IMR-90 (cell line): ENCODE measurements at regions not wholly inside any gene's neighbourhood (a gene's known extent, or its start where the extent isn't known, plus 50 kb on each side); places are given as distances from the start of the nearest gene placed in this dataset.

Source experiments
- ATAC-seq: fragments of 200-7000 bp; cut with Tn5 transposase; 2 replicates; pipeline ENCODE4 v1.9.1; 2020; ENCODE audit warnings: low read depth, mild to moderate bottlenecking, moderate library complexity
- BruUV-seq: library from RNA; stranded (reverse); fragments of 400-500 nt; replicated peaks from 2 replicates; lab custom pipeline; 2021; lab: Mats Ljungman, UMichigan
- CTCF ChIA-PET: fragments of 300-600 bp; formaldehyde crosslinking; extraction: SDS; loops from one replicate; lab custom pipeline; 2021; ENCODE audit warnings: antibody characterized with exemption; lab: Yijun Ruan, JAX
- POLR2A ChIA-PET: fragments of 300-600 bp; sonication (Branson Sonifier 250); formaldehyde crosslinking; loops from one replicate; lab custom pipeline; 2022; ENCODE audit warnings: antibody characterized with exemption; ENCODE audit not compliant: unreplicated experiment; lab: Charles Lee
- DNase-seq: peaks from one replicate; pipeline ENCODE4 v3.0.0; 2013
- H2AFZ ChIP-seq: replicated peaks from 2 replicates; pipeline ENCODE3; 2013; ENCODE audit warnings: low read length, mild to moderate bottlenecking; ENCODE audit not compliant: poor library complexity
- H2AK5ac ChIP-seq: 2 replicates; pipeline ENCODE4 v1.6.1; 2013; ENCODE audit warnings: low read depth, low read length, inconsistent platforms
- H2AK9ac ChIP-seq: replicated peaks from 2 replicates; pipeline ENCODE3; 2013; ENCODE audit warnings: mild to moderate bottlenecking, low read depth, low read length, moderate library complexity; ENCODE audit not compliant: poor library complexity
- H2BK120ac ChIP-seq: 2 replicates; pipeline ENCODE4 v1.6.1; 2013; ENCODE audit warnings: low read depth, low read length, inconsistent platforms
- H2BK15ac ChIP-seq: 3 replicates; pipeline ENCODE4 v1.6.1; 2013; ENCODE audit warnings: low read depth, low read length, inconsistent platforms
- H2BK20ac ChIP-seq: 2 replicates; pipeline ENCODE4 v1.6.1; 2013; ENCODE audit warnings: low read depth, mild to moderate bottlenecking, inconsistent platforms, low read length, moderate library complexity
- H2BK5ac ChIP-seq: 2 replicates; pipeline ENCODE4 v1.6.1; 2013; ENCODE audit warnings: mild to moderate bottlenecking, low read depth, low read length, inconsistent platforms; ENCODE audit not compliant: poor library complexity, severe bottlenecking
- H3K14ac ChIP-seq: replicated peaks from 2 replicates; pipeline ENCODE4 v1.6.1; 2013; ENCODE audit warnings: low read depth, low read length, inconsistent platforms
- H3K18ac ChIP-seq: 2 replicates; pipeline ENCODE4 v1.6.1; 2013; ENCODE audit warnings: low read depth, low read length, control low read depth
- H3K23ac ChIP-seq: 2 replicates; pipeline ENCODE4 v1.6.1; 2013; ENCODE audit warnings: low read depth, low read length, inconsistent platforms
- H3K27ac ChIP-seq: 2 replicates; pipeline ENCODE4 v1.5.1; 2013; ENCODE audit warnings: mild to moderate bottlenecking, control low read depth, low read length; ENCODE audit not compliant: insufficient read depth
- H3K27me3 ChIP-seq: 2 replicates; pipeline ENCODE4 v1.6.1; 2013; ENCODE audit warnings: low read length; ENCODE audit not compliant: control insufficient read depth, insufficient read depth
- H3K36me3 ChIP-seq: 2 replicates; pipeline ENCODE4 v1.6.1; 2013; ENCODE audit warnings: low read length, mixed read lengths; ENCODE audit not compliant: control insufficient read depth, insufficient read depth
- H3K4ac ChIP-seq: 2 replicates; pipeline ENCODE4 v1.6.1; 2013; ENCODE audit warnings: low read depth, low read length, inconsistent platforms
- H3K4me1 ChIP-seq: 2 replicates; pipeline ENCODE4 v1.6.1; 2013; ENCODE audit warnings: low read length, mixed read lengths; ENCODE audit not compliant: control insufficient read depth, insufficient read depth
- H3K4me2 ChIP-seq: 2 replicates; pipeline ENCODE4 v1.6.1; 2013; ENCODE audit warnings: low read depth, mild to moderate bottlenecking, control low read depth, low read length, moderate library complexity
- H3K4me3 ChIP-seq: 2 replicates; pipeline ENCODE4 v1.5.1; 2013; ENCODE audit warnings: low read depth, mild to moderate bottlenecking, control low read depth, low read length, moderate library complexity; ENCODE audit not compliant: insufficient read depth
- H3K56ac ChIP-seq: 2 replicates; pipeline ENCODE4 v1.6.1; 2013; ENCODE audit warnings: low read length, inconsistent platforms; ENCODE audit not compliant: insufficient read depth; ENCODE audit errors: extremely low read depth
- H3K79me1 ChIP-seq, 2 experiments: 2 replicates each; pipeline ENCODE4 v1.6.1; 2013; ENCODE audit warnings: low read length in 2 of 2, inconsistent platforms in 1 of 2, low read depth in 1 of 2
- H3K9ac ChIP-seq: 2 replicates; pipeline ENCODE4 v1.6.1; 2013; ENCODE audit warnings: low read depth, low read length, control low read depth
- H3K9me1 ChIP-seq: 2 replicates; pipeline ENCODE4 v1.6.1; 2013; ENCODE audit warnings: low read length, inconsistent platforms; ENCODE audit not compliant: insufficient read depth
- H3K9me3 ChIP-seq: 2 replicates; pipeline ENCODE4 v1.6.1; 2013; ENCODE audit warnings: low read length; ENCODE audit not compliant: control insufficient read depth, insufficient read depth
- H4K20me1 ChIP-seq: 2 replicates; pipeline ENCODE4 v1.6.1; 2013; ENCODE audit warnings: low read length, inconsistent platforms; ENCODE audit not compliant: insufficient read depth
- H4K5ac ChIP-seq: 2 replicates; pipeline ENCODE4 v1.6.1; 2013; ENCODE audit warnings: mild to moderate bottlenecking, low read depth, low read length, control low read depth
- H4K8ac ChIP-seq, 2 experiments: 2 replicates each; pipeline ENCODE4 v1.6.1; 2013; ENCODE audit warnings: low read depth in 2 of 2, low read length in 2 of 2, control low read depth in 1 of 2, inconsistent platforms in 1 of 2
- H4K91ac ChIP-seq: 2 replicates; pipeline ENCODE4 v1.6.1; 2013; ENCODE audit warnings: low read depth, low read length, inconsistent platforms; ENCODE audit not compliant: insufficient read depth
- BHLHE40 ChIP-seq: fragments of 150-350 bp; IDR thresholded peaks from 2 replicates; pipeline ENCODE4 v1.6.1; 2016; ENCODE audit warnings: mild to moderate bottlenecking, low read depth, low read length
- CEBPB ChIP-seq: IDR thresholded peaks from 2 replicates; pipeline ENCODE4 v1.6.1; 2012; ENCODE audit warnings: low read depth, low read length, improper control_type of control experiment
- CHD1 ChIP-seq: IDR thresholded peaks from 2 replicates; pipeline ENCODE4 v1.6.1; 2012; ENCODE audit warnings: low read depth, low read length, improper control_type of control experiment
- FOS ChIP-seq: fragments of 150-350 bp; IDR thresholded peaks from 2 replicates; pipeline ENCODE4 v1.6.1; 2016; ENCODE audit warnings: low read depth, low read length
- MAFK ChIP-seq: IDR thresholded peaks from 2 replicates; pipeline ENCODE4 v1.6.1; 2012; ENCODE audit warnings: low read depth, low read length, improper control_type of control experiment
- MXI1 ChIP-seq: IDR thresholded peaks from 2 replicates; pipeline ENCODE4 v1.6.1; 2012; ENCODE audit warnings: low read depth, mild to moderate bottlenecking, low read length, moderate library complexity, borderline replicate concordance
- NFE2L2 ChIP-seq: fragments of 150-350 bp; IDR thresholded peaks from 2 replicates; pipeline ENCODE4 v1.6.1; 2016; ENCODE audit warnings: low read depth, mild to moderate bottlenecking, low read length
- POLR2A ChIP-seq: IDR thresholded peaks from 2 replicates; pipeline ENCODE4 v1.6.1; 2012; ENCODE audit warnings: mild to moderate bottlenecking, low read depth, low read length
- RAD21 ChIP-seq: IDR thresholded peaks from 2 replicates; pipeline ENCODE4 v1.6.1; 2012; ENCODE audit warnings: low read length, improper control_type of control experiment
- RCOR1 ChIP-seq: IDR thresholded peaks from 2 replicates; pipeline ENCODE4 v1.6.1; 2012; ENCODE audit warnings: mild to moderate bottlenecking, low read length, improper control_type of control experiment; ENCODE audit not compliant: insufficient replicate concordance
- RFX5 ChIP-seq: IDR thresholded peaks from 2 replicates; pipeline ENCODE4 v1.8.0; 2012; ENCODE audit warnings: low read depth, mild to moderate bottlenecking, low read length, moderate library complexity
- WGBS, 2 experiments: methylation state at CpG; one replicate each; pipeline versions ENCODE4 v1.1.5 to v1.1.7; 2013; ENCODE audit warnings: missing lambda C conversion rate in 2 of 2; ENCODE audit not compliant: insufficient read length in 1 of 2; ENCODE audit errors: extremely low coverage in 2 of 2; 5-methylcytosine and 5-hydroxymethylcytosine counted together
- dilution Hi-C: fragments of 300-500 bp; cut with HindIII; formaldehyde crosslinking; loops from one replicate; pipeline ENCODE4 v1.14.3; 2018; ENCODE audit warnings: low sequenced_read_pairs; ENCODE audit not compliant: unreplicated experiment
- in situ Hi-C: fragments of 300-500 bp; cut with MboI; formaldehyde crosslinking; loops from 3 replicates; pipeline ENCODE4 v1.14.3; 2019; ENCODE audit warnings: low sequenced_read_pairs, inconsistent platforms, mixed read lengths
- intact Hi-C: fragments of 100-400 bp; cut with micrococcal nuclease; formaldehyde crosslinking; loops from 2 replicates; pipeline ENCODE4 v1.10.0; 2022
- TF ChIP-seq, protein P1 (sequence below): fragments of 150-350 bp; IDR thresholded peaks from 2 replicates; pipeline ENCODE4 v1.6.1; 2016; ENCODE audit warnings: low read depth, mild to moderate bottlenecking, low read length, moderate library complexity, borderline replicate concordance
- TF ChIP-seq, protein P2 (sequence below): conservative IDR thresholded peaks from 2 replicates; pipeline ENCODE4 v1.5.1; 2012; ENCODE audit warnings: mild to moderate bottlenecking, low read depth, low read length, improper control_type of control experiment

DNA sequence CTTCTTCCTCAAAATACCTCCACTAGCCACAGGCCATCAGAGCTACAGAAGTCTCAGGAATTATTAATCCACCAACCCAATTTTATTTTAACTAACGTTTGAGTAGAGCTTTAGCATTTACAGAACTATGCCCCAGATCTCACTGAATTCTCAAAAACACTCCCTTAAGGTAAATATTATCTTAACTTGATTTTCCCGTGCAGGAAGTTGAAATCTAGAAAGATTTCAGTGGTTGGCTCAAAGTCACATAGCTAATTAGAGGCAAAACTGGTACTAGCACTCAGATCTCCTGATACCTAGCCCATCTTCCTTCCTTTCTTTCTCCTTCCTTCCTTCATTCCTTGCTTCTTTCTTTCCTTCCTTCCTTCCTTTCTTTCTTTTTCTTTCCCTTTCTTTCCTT, 298.3 kb downstream of the ENC1 start:
- H2BK20ac ChIP-seq: no peak overlapping the region
- POLR2A ChIA-PET: no interaction called here
- no TSS peak for BruUV-seq

More for the DNA sequence above, 298.3 kb downstream of the ENC1 start:
- no peak overlapping the region for H3K9ac ChIP-seq
- peaks cover 18% of the 10 kb centered on the region for H3K27me3 ChIP-seq
- no peaks in the 10 kb centered on the region for H3K79me1 ChIP-seq
- ATAC-seq (no peak), DNase-seq (no peak)
- H3K4me1 ChIP-seq: no peaks in the 10 kb centered on the region
- no peaks in the 10 kb centered on the region for H3K9me1 ChIP-seq
- H2BK120ac ChIP-seq: no peak overlapping the region
- H3K4me3 ChIP-seq: no peak overlapping the region
- in situ Hi-C loops: no loop called here
- TF ChIP-seq FOS (no peak), RCOR1 (no peak), MXI1 (no peak), NFE2L2 (no peak), BHLHE40 (no peak), POLR2A (no peak), MAFK (no peak), CEBPB (no peak), RAD21 (no peak), CHD1 (no peak), RFX5 (no peak)
- TF ChIP-seq, protein P1, sequence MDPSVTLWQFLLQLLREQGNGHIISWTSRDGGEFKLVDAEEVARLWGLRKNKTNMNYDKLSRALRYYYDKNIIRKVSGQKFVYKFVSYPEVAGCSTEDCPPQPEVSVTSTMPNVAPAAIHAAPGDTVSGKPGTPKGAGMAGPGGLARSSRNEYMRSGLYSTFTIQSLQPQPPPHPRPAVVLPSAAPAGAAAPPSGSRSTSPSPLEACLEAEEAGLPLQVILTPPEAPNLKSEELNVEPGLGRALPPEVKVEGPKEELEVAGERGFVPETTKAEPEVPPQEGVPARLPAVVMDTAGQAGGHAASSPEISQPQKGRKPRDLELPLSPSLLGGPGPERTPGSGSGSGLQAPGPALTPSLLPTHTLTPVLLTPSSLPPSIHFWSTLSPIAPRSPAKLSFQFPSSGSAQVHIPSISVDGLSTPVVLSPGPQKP: no peak
- TF ChIP-seq, protein P2, sequence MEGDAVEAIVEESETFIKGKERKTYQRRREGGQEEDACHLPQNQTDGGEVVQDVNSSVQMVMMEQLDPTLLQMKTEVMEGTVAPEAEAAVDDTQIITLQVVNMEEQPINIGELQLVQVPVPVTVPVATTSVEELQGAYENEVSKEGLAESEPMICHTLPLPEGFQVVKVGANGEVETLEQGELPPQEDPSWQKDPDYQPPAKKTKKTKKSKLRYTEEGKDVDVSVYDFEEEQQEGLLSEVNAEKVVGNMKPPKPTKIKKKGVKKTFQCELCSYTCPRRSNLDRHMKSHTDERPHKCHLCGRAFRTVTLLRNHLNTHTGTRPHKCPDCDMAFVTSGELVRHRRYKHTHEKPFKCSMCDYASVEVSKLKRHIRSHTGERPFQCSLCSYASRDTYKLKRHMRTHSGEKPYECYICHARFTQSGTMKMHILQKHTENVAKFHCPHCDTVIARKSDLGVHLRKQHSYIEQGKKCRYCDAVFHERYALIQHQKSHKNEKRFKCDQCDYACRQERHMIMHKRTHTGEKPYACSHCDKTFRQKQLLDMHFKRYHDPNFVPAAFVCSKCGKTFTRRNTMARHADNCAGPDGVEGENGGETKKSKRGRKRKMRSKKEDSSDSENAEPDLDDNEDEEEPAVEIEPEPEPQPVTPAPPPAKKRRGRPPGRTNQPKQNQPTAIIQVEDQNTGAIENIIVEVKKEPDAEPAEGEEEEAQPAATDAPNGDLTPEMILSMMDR: no peak
- dilution Hi-C loops: no loop called here
- H3K56ac ChIP-seq: no peak overlapping the region
- no peak overlapping the region for H2BK5ac ChIP-seq
- H2AK5ac ChIP-seq: no peak overlapping the region
- 20% methylated on average over 1 of the region's 2 CpGs; no CpG with 5 or more reads in 1 of the 2 experiments for WGBS, 2 experiments
- no peak overlapping the region for H3K14ac ChIP-seq
- no peak overlapping the region for H2BK15ac ChIP-seq
- H2AK9ac ChIP-seq: no peak overlapping the region
- no peak overlapping the region for H3K27ac ChIP-seq
- no peaks in the 10 kb centered on the region for H3K9me3 ChIP-seq
- no peak overlapping the region for H3K4ac ChIP-seq
- H3K18ac ChIP-seq: no peak overlapping the region
- no peak overlapping the region for H3K4me2 ChIP-seq
- H4K91ac ChIP-seq: no peak overlapping the region
- H4K5ac ChIP-seq: no peak overlapping the region
- intact Hi-C loops: no loop called here
- no peak overlapping the region for H4K8ac ChIP-seq
- H2AFZ ChIP-seq: no peak overlapping the region
- H3K36me3 ChIP-seq: no peaks in the 10 kb centered on the region
- no peak overlapping the region for H3K23ac ChIP-seq
- CTCF ChIA-PET: interaction anchor here (0.8 to 1.0 kb wide), 2 partner anchors 13 to 62 kb away, joined by 3 read pairs; no protein-coding TSS in a partner anchor
- no peaks in the 10 kb centered on the region for H4K20me1 ChIP-seq
